ENCODE measurements at regions not wholly inside any gene's neighbourhood (a gene's known extent, or its start where the extent isn't known, plus 50 kb on each side); places are given as distances from the start of the nearest gene placed in this dataset.
A peak's percentile ranks its signal among the peaks of the same experiment; 100 is the strongest.

- Histone ChIP-seq H4K8ac (ENCODE audit: low read depth in 2 of 2, low read length in 2 of 2) (no peak overlapping the region), H2AFZ (replicated peaks; ENCODE audit: low read length, poor library complexity) (no peak overlapping the region), H3K9ac (ENCODE audit: low read depth, low read length) (no peak overlapping the region), H3K23ac (ENCODE audit: low read depth, low read length) (no peak overlapping the region), H3K79me1 (ENCODE audit: low read depth in 1 of 2, low read length in 2 of 2) (no peaks in the 10 kb centered on the region), H4K5ac (ENCODE audit: low read depth, low read length) (no peak overlapping the region), H4K91ac (ENCODE audit: insufficient read depth, low read depth, low read length) (no peak overlapping the region), H3K56ac (ENCODE audit: extremely low read depth, insufficient read depth, low read length) (no peak overlapping the region), H3K27me3 (ENCODE audit: control insufficient read depth, insufficient read depth, low read length) (no peaks in the 10 kb centered on the region), H2BK20ac (ENCODE audit: low read depth, low read length) (no peak overlapping the region), H2BK5ac (ENCODE audit: low read depth, low read length, poor library complexity, severe bottlenecking) (no peak overlapping the region), H3K4ac (ENCODE audit: low read depth, low read length) (no peak overlapping the region), H3K14ac (replicated peaks; ENCODE audit: low read depth, low read length) (no peak overlapping the region), H3K27ac (ENCODE audit: insufficient read depth, low read length) (no peak overlapping the region), H3K4me2 (ENCODE audit: low read depth, low read length) (no peak overlapping the region), H3K18ac (ENCODE audit: low read depth, low read length) (no peak overlapping the region), H2AK5ac (ENCODE audit: low read depth, low read length) (no peak overlapping the region), H2BK120ac (ENCODE audit: low read depth, low read length) (no peak overlapping the region), H2AK9ac (replicated peaks; ENCODE audit: low read depth, low read length, poor library complexity) (peak overlapping the region; percentile 58), H3K36me3 (ENCODE audit: control insufficient read depth, insufficient read depth, low read length) (no peaks in the 10 kb centered on the region), H2BK15ac (ENCODE audit: low read depth, low read length) (no peak overlapping the region), H3K9me1 (ENCODE audit: insufficient read depth, low read length) (peaks cover 3% of the 10 kb centered on the region; the same call in 1 of the 2 replicates), H3K4me1 (ENCODE audit: control insufficient read depth, insufficient read depth, low read length) (peaks cover 3% of the 10 kb centered on the region; the same call in 1 of the 2 replicates), H3K9me3 (ENCODE audit: control insufficient read depth, insufficient read depth, low read length) (no peaks in the 10 kb centered on the region), H3K4me3 (ENCODE audit: insufficient read depth, low read depth, low read length) (no peak overlapping the region), H4K20me1 (ENCODE audit: insufficient read depth, low read length) (no peaks in the 10 kb centered on the region)
- POLR2A ChIA-PET (ENCODE audit: unreplicated experiment): no interaction called here
- dilution Hi-C loops (cut with HindIII; ENCODE audit: low sequenced_read_pairs, unreplicated experiment) (no loop called here), in situ Hi-C loops (cut with MboI; ENCODE audit: low sequenced_read_pairs) (no loop called here), intact Hi-C loops (cut with micrococcal nuclease) (no loop called here)
- no TSS peak for BruUV-seq (replicated peaks)
- CTCF ChIA-PET: no interaction called here
- no peak for DNase-seq
- no peak for TF ChIP-seq RFX5 (IDR thresholded peaks at IDR 0.05; ENCODE audit: low read depth, low read length)
- TF ChIP-seq CTCF (conservative IDR thresholded peaks at IDR 0.05; ENCODE audit: low read depth, low read length): no peak
- no peak for TF ChIP-seq BHLHE40 (IDR thresholded peaks at IDR 0.05; ENCODE audit: low read depth, low read length)
- TF ChIP-seq MAZ (IDR thresholded peaks at IDR 0.05; ENCODE audit: borderline replicate concordance, low read depth, low read length): no peak
- TF ChIP-seq RAD21 (IDR thresholded peaks at IDR 0.05; ENCODE audit: low read length): no peak
- TF ChIP-seq MAFK (IDR thresholded peaks at IDR 0.05; ENCODE audit: low read depth, low read length): no peak
- no peak for TF ChIP-seq MXI1 (IDR thresholded peaks at IDR 0.05; ENCODE audit: borderline replicate concordance, low read depth, low read length)
- no peak for TF ChIP-seq NFE2L2 (IDR thresholded peaks at IDR 0.05; ENCODE audit: low read depth, low read length)
- no peak for TF ChIP-seq POLR2A (IDR thresholded peaks at IDR 0.05; ENCODE audit: low read depth, low read length)
- no peak for TF ChIP-seq CHD1 (IDR thresholded peaks at IDR 0.05; ENCODE audit: low read depth, low read length)
- no peak for TF ChIP-seq RCOR1 (IDR thresholded peaks at IDR 0.05; ENCODE audit: insufficient replicate concordance, low read length)
- no peak for TF ChIP-seq ELK1 (IDR thresholded peaks at IDR 0.05; ENCODE audit: borderline replicate concordance, low read depth, low read length)
- no peak for TF ChIP-seq CEBPB (IDR thresholded peaks at IDR 0.05; ENCODE audit: low read depth, low read length)
- no peak for TF ChIP-seq USF2 (IDR thresholded peaks at IDR 0.05; ENCODE audit: low read depth, low read length)
- ATAC-seq (ENCODE audit: low read depth): no peak
These were observed 139.3 kb upstream of the DOK6 start for GRCh38 chr18:69261406-69261805.
